Activated T-cell treated with anti-CD3 and anti-CD28 coated beads, Interleukin-2, amount 50 U/mL, for 48 hours (primary cell): ENCODE measurements at regions not wholly inside any gene's neighbourhood (a gene's known extent, or its start where the extent isn't known, plus 50 kb on each side); places are given as distances from the start of the nearest gene placed in this dataset.
"Not testable (repeated sequence)": the region's sequence is repeated elsewhere in the genome, so short reads cannot be mapped to it uniquely, and the experiment has no call there.

Source experiments
- DNase-seq, 2 experiments: peaks; one replicate each; pipeline ENCODE4 v3.0.0-alpha.2; 2020

DNA sequence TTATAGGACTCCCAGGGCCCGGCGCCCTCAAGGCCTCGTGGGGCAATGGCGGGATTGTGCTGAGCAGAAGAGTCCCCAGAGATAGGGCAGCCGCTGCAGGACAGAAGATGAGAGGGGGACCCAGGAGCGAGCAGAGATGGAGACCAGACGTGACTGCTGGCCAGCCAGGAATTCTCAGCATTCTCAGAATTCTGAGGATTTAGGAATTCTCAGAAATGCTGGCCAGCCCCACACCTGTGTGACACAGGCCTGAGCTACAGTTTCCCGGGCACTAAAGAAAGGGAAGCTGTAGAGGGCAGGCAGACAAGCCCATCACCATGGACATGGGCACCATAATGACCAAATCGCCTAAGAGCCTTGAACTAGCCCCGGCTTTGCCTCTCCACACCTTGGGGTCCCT lies 186.2 kb upstream of the CDH4 start:
- DNase-seq, result no peak

DNA sequence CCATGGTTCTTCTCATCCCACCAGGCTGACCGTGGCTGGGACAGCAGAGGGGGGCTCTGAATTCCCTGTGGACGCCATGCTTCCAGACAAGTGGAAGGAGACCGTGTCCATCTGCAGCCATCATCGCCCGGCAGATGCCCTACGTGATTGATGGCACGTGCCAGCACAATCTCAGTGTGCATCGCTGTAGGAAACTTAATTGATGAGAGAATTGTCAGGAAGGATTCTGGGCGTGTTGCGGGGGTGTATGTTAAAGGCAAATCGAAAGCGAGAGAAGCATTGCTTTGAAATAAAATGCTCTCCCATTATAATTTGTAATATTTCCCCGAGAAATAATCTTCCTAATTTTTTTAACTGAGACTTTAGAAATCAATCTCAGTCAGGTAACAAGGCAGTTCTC lies 185.5 kb upstream of the CDH4 start:
- no peak for DNase-seq

DNA sequence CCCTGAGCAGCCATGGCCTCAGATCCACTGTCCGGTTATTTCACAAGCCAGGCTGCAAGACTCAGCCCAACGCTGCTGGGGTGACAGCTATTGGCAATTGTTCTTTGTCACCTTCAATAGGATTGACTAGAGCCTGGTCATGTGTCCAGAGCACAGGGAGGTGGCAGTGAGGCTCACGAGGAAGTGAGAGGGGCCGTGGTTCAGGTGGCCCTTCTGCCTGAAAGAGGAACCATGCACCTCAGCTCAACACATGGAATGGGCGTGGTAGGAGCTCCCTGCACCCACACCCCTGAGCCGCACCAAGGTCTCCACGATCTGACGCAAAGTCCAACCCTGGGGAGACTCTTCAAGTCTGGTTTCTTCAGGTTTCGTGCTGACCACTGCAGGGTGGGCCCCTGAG lies 184.8 kb upstream of the CDH4 start:
- no peak for DNase-seq

DNA sequence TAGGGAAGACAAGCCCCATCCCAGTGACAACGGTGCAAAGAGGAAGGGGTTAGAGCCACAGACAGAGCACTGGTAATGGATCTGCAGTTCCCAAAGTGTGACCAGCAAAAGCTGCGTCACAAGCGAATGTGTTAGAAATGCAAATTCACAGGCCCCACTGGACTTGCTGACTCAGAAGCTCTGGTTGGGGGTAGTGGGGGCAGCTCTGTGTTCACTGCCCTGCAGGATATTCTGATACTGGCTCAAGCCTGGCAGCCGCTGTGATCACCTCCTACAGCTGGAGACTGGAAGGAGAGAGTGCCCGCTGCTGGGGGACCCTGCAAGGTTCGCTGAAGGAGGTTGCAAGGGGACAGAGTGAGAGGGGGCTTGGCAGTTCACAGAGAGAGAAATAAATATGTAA lies 179.7 kb upstream of the CDH4 start:
- DNase-seq, result no peak

DNA sequence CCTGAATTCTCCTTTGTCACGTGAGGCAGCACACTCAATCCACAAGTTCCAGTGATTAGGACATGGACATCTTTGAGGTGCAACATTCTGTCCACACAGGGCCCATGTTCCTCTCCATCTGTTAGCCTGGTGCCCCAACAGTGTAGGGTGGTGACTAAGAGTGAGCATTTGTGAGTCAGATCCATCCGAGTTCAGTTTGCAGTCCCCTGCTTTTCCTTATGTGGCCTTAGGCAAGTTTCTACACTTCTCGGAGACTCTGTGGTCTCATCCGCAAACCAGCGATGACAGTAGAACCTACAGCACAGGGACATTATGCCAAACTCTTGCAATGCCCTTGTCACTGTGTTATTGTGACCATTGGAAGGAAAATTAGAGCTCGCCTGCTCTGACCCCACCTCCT lies 178.7 kb upstream of the CDH4 start:
- DNase-seq, result no peak

DNA sequence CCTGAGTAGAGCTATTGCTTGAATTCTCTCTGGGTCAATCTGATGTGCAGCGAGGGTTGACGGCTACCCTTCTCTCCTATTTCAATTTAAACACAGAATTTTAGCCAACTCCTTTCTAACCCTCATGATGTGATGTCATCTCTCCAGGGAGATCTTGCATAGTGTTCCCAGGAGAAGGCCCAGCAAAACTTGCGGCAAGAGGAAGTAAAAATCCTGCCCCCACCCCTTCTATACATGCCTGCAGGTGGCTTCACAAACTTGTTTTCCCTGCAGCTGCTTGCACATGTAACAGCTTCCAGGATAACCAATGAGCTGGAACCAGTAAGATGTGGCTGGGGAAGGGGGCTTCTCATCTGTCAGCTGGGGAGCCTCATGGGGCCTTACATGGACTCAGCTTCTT lies 169.3 kb upstream of the CDH4 start:
- no peak for DNase-seq

DNA sequence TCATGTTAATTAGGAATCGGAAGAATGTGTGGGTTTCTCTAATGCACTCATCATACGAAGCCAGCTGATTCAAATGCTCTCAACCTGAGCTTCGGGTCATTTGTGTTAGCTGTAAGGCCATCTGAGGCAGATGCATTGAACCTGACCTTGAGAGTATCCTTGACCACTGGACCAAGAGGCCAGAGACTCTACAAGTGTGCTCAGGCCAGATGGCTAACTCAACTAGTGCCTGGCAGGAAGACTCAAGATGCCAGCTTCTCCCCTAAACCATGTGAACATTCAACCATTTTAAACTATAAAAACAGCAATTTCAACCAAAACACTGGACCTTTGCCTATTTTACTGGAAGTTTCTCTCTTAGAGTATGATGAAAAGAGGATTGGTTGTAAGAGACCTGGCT lies 168.6 kb upstream of the CDH4 start:
- no peak for DNase-seq

DNA sequence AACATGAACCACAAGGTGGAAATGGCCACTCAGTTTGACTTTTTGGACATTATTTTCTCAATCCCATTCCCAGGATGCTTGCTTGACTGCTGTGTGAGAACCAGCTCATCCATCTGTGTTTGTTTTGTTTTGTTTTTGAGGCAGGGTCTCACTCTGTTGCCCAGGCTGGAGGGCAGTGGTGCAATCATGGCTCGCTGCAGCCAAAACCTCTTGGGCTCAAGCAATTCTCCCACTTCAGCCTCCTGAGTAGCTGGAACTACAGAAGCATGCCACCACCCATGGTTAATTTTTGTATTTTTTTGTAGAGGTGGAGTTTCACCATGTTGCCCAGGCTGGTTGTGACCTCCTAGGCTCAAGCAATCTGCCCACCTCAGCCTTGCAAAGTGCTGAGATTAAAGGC lies 166.0 kb upstream of the CDH4 start:
- no peak for DNase-seq

DNA sequence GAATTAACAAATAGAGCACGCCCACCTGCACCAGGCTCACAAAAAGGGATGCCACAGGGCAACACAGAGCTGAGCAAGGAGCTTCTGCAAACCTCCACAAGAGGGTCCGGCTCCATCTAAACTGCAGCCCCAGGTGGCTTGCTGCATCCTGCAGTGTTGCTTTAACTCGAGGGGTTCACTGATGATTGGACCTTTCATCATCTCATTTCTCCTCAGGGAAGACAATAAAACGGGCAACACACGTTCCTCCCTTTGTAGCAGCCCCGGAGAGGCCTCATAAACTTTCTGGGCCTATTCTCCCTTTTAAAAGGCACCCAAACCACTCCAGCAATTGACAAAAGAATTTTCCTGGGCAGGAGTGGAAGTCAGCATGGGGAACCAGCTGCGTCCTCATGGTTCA lies 161.5 kb upstream of the CDH4 start:
- DNase-seq, result no peak

DNA sequence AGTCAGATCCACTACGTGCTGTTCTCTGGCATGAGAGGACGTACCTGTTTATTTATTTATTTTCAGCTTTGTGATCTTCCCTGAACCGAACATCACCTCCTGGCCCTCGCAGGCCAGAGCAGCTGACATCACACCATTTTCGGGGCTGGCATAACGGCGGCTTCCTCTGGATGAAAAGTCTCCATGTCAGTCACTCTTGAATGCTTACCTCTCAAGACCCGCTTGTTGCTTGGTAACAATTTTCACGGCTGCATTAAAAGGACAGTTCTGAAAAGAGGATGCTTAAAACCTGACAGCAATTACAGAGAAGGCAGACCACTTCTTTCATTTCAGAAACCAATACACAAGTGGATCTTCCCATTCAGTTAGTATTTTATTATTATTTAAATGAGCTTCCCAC lies 159.8 kb upstream of the CDH4 start:
- DNase-seq, result no peak

DNA sequence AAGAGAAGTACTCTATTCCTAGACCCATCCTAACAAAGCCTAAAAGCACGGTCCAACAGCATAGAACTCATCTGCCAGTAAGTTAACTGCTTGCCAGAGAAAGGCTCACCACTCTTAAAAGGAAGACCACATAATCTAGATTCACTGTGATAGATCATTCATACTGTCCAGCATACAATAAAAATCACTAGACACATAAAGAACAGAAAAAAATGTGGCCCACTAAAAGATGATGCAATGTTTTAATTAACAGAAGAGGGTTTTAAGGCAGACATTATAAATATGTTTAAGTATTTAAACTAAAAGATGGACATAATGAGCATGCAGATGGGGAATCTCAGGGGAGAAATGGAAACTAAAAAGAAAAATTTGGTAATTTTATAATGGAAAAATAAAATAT lies 157.5 kb upstream of the CDH4 start:
- no peak for DNase-seq

DNA sequence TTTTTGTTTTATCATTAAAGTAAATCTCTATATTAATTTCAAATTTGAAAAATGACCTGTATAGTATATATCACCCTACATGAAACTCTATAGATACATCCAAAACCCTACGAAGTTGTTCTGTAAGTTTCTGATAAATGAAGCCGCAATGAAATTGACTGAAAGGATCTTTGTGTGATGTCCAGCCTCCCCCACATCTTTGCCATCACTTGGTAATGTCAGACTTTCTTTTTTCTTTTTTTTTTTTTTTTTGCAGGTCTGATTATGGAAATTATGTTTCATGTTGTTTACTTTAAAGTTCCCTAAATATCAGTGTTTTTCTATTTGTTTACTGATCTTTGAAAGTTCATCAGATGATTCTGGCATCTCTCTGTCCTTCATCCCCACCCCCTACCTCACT lies 155.6 kb upstream of the CDH4 start:
- no peak for DNase-seq

DNA sequence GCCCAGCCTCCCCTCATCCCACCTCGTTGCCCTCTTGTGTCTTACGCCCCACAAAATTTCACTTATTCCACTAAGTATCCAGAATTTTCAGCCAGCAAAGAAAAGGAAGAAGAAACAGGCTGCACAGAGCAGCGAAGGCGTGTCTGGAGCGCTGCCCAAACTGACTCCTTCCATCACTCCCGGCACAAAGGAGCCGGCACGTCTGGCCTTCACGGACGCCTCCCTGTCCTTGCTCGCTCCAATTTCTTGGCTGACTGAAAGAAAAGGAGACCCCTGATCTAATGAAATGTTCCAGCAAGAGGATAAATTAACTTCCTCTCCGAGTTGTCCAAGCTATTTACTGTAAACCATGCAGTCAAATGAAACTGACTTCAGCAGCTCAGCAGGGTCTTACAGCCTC lies 152.3 kb upstream of the CDH4 start:
- no peak for DNase-seq

DNA sequence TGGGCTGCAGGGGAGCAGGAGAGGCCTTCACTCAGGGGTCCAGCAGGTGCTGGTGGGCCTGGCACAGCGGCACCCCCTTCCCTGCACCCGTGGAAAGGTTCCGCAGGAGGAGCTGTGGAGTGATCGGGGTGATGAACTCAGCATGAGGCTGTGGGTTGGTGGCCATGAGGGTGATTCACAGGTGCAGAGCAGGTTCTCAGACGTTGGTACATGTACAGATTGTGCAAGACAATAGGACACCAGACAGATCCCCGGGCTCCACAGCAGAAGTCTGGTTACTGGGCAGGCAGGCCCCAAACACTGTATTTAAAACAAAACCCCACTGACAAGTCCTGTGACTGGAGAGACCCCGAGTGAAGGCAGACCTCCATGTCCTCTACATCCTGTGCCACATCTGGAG lies 151.6 kb upstream of the CDH4 start:
- DNase-seq, result no peak

DNA sequence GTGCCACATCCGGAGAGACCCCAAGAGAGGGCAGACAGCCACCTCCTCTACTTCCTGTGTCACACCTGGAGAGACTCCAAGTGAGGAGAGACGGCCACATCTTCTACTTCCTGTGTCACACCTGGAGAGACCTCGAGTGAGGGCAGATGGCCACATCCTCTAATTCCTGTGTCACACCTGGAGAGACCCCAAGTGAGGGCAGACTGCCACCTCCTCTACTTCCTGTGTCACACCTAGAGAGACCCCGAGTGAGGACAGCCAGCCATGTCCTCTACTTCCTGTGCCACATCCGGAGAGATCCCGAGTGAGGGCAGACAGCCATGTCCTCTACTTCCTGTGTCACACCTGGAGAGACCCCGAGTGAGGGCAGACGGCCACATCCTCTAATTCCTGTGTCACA lies 150.7 kb upstream of the CDH4 start:
- not testable (repeated sequence) for DNase-seq

DNA sequence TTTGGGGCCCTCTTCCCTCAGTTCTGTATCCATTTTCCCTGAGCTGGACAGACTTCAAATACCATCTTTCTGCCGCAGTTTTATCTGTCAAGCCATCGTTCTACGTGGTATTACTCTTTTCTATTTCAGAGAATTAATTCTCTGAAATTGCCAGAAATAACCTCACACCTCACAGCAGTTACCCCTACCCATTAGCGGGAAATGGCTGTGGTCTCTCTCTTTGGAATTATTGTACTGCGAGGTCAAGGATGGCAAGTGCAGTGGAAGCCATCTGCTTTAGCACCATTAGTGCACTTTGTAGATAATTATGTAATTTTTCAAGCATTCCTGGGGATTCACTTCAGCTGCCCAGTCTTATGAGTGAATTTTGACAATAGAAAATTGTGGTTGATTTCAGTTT lies 147.8 kb upstream of the CDH4 start:
- no peak for DNase-seq

DNA sequence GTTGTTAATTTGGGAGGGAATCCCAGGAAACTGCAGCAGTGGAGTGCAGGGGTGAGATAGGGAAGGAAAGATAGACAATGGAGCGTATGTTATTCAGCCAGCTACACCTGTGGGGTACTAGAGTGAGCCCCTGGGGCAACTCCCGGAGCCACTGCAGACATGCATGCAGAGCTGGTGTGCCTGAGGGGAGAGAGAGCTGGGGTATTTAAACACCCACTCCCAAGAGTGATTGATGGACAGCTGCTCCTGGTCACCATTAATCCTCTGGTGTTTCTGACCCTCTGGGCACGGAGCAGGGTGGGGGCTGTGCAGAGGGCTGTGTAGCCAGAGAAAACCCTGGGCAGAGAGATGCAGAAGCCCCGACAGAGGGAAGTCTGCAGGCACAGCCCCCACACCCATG lies 146.7 kb upstream of the CDH4 start:
- no peak for DNase-seq

DNA sequence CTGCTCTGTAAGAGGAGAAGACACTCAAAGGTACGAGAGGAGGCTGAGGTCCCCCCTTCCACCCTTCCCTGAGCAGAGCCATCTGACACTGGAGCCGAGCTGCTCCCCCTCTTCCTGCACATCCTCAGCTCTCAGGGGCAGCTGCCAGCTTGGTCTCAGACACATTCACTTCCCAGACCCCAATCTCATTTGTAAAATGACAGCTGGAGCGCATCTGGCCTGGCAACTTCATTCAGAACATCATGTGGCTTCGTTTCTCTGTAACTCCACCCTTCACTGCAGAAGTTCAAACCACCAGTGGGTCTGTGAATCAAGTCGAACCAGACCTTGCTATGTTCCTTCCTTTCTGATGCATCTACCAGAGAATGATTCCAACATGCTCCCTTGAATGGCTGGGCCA lies 145.6 kb upstream of the CDH4 start:
- DNase-seq, result no peak

DNA sequence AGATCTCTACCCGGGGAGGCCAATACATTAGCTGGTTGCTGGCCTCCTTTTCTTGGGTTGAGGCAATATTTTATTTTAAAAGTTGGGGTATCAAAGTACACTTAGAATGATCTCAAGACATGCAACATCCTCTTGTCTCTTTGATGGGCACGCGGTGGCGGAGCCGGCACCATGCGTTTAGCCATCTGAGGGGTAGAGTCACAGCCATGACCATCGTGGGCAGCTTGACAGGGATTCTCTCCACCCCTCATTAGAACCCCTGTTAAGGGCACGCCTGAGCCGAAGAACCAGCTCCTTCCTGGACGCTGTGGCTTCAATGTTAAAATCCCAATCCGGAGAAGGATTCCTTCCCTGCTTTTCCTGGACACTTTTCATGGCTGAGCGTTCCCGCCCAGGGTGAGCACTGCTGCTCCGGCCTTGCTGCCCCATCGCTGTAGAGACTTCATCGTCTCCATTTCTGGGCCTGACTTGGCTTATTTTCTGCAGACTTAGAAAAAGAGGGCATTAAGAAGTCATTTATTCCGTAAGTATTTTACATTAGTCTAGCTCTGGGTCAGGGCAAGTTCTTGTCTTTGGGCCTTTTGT lies 142.7 kb upstream of the CDH4 start:
- no peak for DNase-seq

DNA sequence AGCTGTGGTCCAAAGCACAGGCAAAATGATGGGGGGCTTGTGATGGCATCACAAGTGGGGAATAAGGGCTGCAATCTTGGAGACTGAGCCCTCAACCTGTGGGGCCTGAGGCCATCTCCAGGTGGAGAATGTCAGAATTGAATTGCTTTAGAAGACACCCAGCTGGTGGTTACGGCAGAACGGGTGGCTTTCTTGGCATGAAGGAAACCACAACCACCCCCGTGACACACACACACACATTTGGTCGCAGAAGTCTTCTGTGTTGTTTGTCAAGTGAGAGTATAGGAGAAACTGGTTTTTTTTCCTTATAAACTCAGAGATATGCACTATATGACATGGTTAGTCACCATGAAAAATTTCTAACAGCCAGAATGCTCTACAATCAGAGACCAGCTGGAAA lies 139.5 kb upstream of the CDH4 start:
- DNase-seq, result no peak

DNA sequence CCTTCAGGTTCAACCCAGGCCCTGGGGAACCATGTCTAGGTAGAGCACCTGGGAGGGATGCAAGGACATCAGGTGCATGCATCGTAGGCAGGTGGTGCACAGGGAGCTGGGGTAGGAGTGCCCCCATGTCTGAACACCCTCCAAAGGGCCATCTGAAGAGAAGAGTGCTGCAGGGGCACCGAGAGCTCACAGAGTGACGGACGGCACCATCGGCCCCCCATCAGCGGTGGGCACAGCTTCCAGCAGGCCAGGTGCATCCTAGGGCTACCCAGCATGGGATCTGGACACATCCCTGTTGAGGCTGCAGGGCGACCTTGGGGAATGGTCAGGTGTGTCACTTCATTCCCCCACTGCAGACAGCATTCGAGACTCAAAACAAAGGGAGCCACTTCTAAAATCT lies 138.3 kb upstream of the CDH4 start:
- DNase-seq, result no peak

DNA sequence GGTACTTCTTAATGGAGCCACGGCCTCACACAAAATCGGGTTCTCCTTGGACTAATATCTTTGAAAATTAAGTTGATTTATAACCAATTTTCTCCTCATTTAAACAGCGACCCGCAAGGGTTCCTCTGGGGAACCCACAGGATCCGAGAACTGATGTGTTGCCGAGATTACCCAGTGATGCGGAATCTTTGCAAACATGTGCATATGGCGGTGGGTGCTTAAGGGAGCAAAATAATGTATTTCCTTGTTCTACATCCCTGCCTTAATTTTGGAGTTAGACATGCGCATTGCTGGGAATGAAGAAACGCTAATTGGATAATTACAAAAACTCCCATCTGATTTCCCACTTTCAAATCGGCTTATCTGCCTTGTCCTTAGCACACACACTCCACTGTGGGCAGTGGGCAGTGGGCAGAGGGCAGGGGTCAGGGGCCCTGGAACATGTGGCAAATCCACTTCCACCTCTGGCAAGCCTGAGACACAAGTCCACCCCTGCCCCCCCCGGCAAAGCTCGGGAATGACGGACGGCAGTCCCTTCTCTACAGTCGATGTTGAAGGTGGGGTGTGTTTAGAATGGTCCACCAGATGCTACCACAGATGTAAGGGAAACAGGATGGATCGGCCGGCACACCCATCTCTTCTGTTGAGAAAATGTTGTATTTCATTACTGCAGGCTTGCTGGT lies 137.4 kb upstream of the CDH4 start:
- DNase-seq, result no peak

DNA sequence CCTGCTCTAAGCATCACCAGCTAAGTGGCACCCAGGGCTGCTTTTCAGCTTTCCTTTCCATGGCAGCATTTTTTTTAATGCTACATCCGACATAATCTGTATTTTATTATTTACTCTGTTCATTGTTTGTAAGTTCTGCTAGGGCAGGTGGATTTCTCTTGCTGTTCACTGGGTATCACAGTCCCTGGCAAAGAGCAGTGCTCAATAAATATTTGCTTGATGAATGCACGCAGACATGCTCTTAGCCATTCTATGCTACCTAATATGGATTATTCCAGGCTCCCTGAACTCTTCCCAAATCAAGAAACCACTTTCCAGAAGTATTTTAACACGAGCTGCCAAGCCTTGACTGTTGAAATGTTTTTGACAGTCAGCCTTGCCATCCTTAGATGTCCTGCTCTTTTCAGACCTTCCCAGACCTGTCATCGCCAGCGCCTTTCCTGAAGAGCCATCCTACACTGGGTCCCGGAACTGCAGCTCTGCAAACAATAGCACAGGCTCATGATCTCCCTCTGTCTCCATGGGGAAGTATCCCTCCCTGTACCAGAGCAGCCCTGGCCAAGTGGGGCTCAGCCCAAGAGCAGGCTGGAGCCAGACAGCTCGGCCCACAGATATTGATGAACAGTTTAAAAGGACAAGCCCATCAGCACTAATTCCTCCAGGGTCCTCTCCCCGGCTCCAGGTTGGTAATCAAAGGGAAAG lies 136.5 kb upstream of the CDH4 start:
- DNase-seq, result no peak

DNA sequence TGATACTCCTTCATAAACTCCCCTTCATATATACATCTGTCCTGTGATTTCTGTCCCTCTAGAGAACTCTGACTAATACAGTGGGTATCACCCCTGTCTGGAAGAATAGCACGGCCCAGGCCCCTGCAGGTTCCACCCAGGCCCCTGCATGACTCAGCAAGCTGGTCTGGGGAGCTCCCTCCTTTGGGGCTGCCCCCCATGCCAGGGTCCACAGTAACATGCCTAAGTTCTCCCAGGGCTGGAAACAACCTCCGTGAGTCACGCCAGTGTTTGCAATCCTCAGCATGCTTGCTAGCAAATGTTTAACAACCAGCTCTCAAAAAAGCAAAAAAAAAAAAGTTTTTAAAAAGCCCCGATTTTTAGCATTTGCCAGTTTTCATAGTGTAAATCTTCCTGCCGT lies 134.3 kb upstream of the CDH4 start:
- DNase-seq, result no peak
